HG03469 (cell line): ENCODE measurements at regions not wholly inside any gene's neighbourhood (a gene's known extent, or its start where the extent isn't known, plus 50 kb on each side); places are given as distances from the start of the nearest gene placed in this dataset.

ENCODE experiments used
- ATAC-seq: cut with Tn5 transposase; IDR thresholded peaks from one replicate; pipeline ENCODE4 v1.9.1; 2021; ENCODE audit warnings: mild to moderate bottlenecking, moderate library complexity, moderate number of reproducible peaks; ENCODE audit not compliant: unreplicated experiment

GRCh38 chr17:56737421-56738161 is 96.1 kb downstream of the C17orf67 start:
- no peak for ATAC-seq

- no peak for ATAC-seq
Measured at GRCh38 chr17:56739376-56739775, 94.3 kb downstream of the C17orf67 start.

- no peak for ATAC-seq
Measured at GRCh38 chr17:56739776-56740175, 93.9 kb downstream of the C17orf67 start.

- no peak for ATAC-seq
Measured at GRCh38 chr17:56740481-56740880, 93.2 kb downstream of the C17orf67 start.
